ENCODE measurements at regions not wholly inside any gene's neighbourhood (a gene's known extent, or its start where the extent isn't known, plus 50 kb on each side); places are given as distances from the start of the nearest gene placed in this dataset.
"Not testable (repeated sequence)": the region's sequence is repeated elsewhere in the genome, so short reads cannot be mapped to it uniquely, and the experiment has no call there.

DNA sequence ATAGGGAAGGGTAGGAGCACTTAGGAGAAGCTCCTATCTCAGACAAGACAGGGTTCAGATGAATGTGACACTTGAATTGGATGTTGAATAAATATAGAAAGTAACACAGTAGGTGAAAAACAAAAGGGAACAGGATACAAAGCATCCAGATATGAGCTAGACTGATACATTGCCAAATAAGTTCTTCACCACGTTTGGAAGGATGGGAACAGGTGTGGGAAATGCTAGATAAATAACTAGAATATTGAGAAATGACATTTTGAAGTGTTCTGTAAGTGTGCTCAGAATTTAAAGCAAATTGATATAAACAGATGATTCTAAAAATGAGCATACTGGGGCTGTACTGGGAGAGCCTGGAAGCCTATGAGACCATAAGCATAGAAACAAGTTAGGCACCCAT is 340.1 kb upstream of the PRR16 start:
- no peak overlapping the region for H3K4me2 ChIP-seq (ENCODE audit: insufficient read depth, low read length)
- no peak overlapping the region; the same call in 1 of the 2 replicates for H2AFZ ChIP-seq (ENCODE audit: low read depth, low read length)
- H3K27ac ChIP-seq (ENCODE audit: low read length) = no peak overlapping the region
- TF ChIP-seq, protein P1, sequence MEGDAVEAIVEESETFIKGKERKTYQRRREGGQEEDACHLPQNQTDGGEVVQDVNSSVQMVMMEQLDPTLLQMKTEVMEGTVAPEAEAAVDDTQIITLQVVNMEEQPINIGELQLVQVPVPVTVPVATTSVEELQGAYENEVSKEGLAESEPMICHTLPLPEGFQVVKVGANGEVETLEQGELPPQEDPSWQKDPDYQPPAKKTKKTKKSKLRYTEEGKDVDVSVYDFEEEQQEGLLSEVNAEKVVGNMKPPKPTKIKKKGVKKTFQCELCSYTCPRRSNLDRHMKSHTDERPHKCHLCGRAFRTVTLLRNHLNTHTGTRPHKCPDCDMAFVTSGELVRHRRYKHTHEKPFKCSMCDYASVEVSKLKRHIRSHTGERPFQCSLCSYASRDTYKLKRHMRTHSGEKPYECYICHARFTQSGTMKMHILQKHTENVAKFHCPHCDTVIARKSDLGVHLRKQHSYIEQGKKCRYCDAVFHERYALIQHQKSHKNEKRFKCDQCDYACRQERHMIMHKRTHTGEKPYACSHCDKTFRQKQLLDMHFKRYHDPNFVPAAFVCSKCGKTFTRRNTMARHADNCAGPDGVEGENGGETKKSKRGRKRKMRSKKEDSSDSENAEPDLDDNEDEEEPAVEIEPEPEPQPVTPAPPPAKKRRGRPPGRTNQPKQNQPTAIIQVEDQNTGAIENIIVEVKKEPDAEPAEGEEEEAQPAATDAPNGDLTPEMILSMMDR (IDR thresholded peaks at IDR 0.05; ENCODE audit: borderline replicate concordance, extremely low read depth, low read length, poor library complexity, severe bottlenecking) = no peak
- no peak for TF ChIP-seq EZH2 (IDR thresholded peaks at IDR 0.05; ENCODE audit: borderline replicate concordance, low read depth, low read length, severe bottlenecking)
- no peaks in the 10 kb centered on the region for H4K20me1 ChIP-seq (ENCODE audit: insufficient read depth, low read length)
- ATAC-seq (ENCODE audit: insufficient read depth, low read depth) = no peak
- H3K4me1 ChIP-seq (ENCODE audit: insufficient read depth, low read length) = no peaks in the 10 kb centered on the region
- no peak overlapping the region for H3K9ac ChIP-seq (ENCODE audit: low read depth, low read length)
- H3K9me3 ChIP-seq (ENCODE audit: insufficient read depth, low read length, severe bottlenecking) = no peaks in the 10 kb centered on the region
- H3K36me3 ChIP-seq (ENCODE audit: insufficient read depth, low read length) = no peaks in the 10 kb centered on the region
- H3K79me2 ChIP-seq (ENCODE audit: insufficient read depth, low read length) = no peaks in the 10 kb centered on the region
- H3K27me3 ChIP-seq (ENCODE audit: insufficient read depth, low read length, poor library complexity) = no peaks in the 10 kb centered on the region
- no peak overlapping the region for H3K4me3 ChIP-seq (ENCODE audit: low read depth in 1 of 2, low read length in 2 of 2)
- no peak for DNase-seq

DNA sequence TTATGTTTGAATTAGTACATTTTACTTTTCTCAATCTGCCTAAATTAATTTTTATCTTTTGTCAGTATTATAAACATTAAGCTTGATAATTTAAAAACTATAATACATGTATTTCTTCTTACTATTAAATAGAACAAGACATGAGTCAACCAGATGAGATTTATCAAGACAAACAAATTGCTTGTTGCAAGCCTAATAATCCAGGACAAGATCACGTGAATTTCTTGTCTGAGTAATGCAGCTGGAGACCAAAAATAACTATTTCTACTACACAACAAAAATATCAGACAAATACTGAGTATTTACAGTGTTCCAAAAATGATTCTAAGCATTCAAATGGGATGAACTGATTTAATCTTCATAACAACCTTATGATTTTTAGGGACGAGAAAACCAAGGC is 339.1 kb upstream of the PRR16 start:
- H3K27ac ChIP-seq (ENCODE audit: low read length) = no peak overlapping the region
- no peak overlapping the region for H3K4me3 ChIP-seq (ENCODE audit: low read depth in 1 of 2, low read length in 2 of 2)
- no peak overlapping the region for H3K4me2 ChIP-seq (ENCODE audit: insufficient read depth, low read length)
- H3K36me3 ChIP-seq (ENCODE audit: insufficient read depth, low read length) = no peaks in the 10 kb centered on the region
- TF ChIP-seq EZH2 (IDR thresholded peaks at IDR 0.05; ENCODE audit: borderline replicate concordance, low read depth, low read length, severe bottlenecking) = no peak
- TF ChIP-seq, protein P1 (IDR thresholded peaks at IDR 0.05; ENCODE audit: borderline replicate concordance, extremely low read depth, low read length, poor library complexity, severe bottlenecking) = no peak
- no peaks in the 10 kb centered on the region for H3K27me3 ChIP-seq (ENCODE audit: insufficient read depth, low read length, poor library complexity)
- H3K4me1 ChIP-seq (ENCODE audit: insufficient read depth, low read length) = no peaks in the 10 kb centered on the region
- DNase-seq (no peak), ATAC-seq (ENCODE audit: insufficient read depth, low read depth) (no peak)
- H4K20me1 ChIP-seq (ENCODE audit: insufficient read depth, low read length) = no peaks in the 10 kb centered on the region
- no peaks in the 10 kb centered on the region for H3K9me3 ChIP-seq (ENCODE audit: insufficient read depth, low read length, severe bottlenecking)
- H2AFZ ChIP-seq (ENCODE audit: low read depth, low read length) = no peak overlapping the region
- H3K9ac ChIP-seq (ENCODE audit: low read depth, low read length) = no peak overlapping the region
- no peaks in the 10 kb centered on the region for H3K79me2 ChIP-seq (ENCODE audit: insufficient read depth, low read length)

DNA sequence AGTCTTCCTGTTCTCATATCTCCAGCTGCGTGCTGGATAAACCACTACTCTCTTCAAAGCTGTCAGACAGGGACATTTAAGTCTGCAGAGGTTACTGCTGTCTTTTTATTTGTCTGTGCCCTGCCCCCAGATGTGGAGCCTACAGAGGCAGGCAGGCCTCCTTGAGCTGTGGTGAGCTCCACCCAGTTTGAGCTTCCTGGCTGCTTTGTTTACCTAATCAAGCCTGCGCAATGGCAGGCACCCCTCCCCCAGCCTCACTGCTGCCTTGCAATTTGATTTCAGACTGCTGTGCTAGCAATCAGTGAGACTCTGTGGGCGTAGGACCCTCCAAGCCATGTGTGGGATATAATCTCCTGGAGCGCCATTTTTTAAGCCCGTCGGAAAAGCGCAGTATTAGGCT is 331.8 kb upstream of the PRR16 start:
- not testable (repeated sequence) for H4K20me1 ChIP-seq (ENCODE audit: insufficient read depth, low read length); H3K36me3 ChIP-seq (ENCODE audit: insufficient read depth, low read length); H3K4me2 ChIP-seq (ENCODE audit: insufficient read depth, low read length); ATAC-seq (ENCODE audit: insufficient read depth, low read depth); H3K79me2 ChIP-seq (ENCODE audit: insufficient read depth, low read length); H3K27me3 ChIP-seq (ENCODE audit: insufficient read depth, low read length, poor library complexity); H3K9me3 ChIP-seq (ENCODE audit: insufficient read depth, low read length, severe bottlenecking); H3K9ac ChIP-seq (ENCODE audit: low read depth, low read length)
- Histone ChIP-seq H2AFZ (ENCODE audit: low read depth, low read length) (0 out of 2 replicates have a peak overlapping the region, but pooled peaks have one; percentile 36), H3K27ac (ENCODE audit: low read length) (peak overlapping the region; percentile 25; the same call in 1 of the 2 replicates), H3K4me3 (ENCODE audit: low read depth in 1 of 2, low read length in 2 of 2) (0 out of 4 replicates have a peak overlapping the region, but pooled peaks of 1 of the 2 experiments have one; percentile 14), H3K4me1 (ENCODE audit: insufficient read depth, low read length) (peaks cover 11% of the 10 kb centered on the region)
- DNase-seq = peak; percentile 57

DNA sequence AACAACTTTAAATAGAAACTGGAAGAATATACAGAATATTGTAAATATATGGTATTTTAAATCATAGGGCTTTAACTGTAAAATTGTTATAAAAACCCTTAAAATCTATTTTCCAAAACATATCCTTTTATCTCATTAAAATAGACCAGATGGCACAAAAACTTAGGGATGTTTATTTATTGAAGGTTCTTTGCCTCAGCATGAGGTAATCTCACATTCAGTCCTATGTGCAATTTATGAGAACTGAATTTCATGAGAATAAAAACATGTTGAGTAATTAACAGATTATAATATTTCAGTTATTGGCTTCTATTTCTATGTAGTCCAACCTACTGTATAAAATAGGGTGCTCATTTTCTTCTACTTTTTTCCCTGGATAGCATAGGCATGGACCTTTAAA is 329.2 kb upstream of the PRR16 start:
- Histone ChIP-seq H3K9ac (ENCODE audit: low read depth, low read length) (no peak overlapping the region), H2AFZ (ENCODE audit: low read depth, low read length) (no peak overlapping the region), H3K4me3 (ENCODE audit: low read depth in 1 of 2, low read length in 2 of 2) (no peak overlapping the region), H4K20me1 (ENCODE audit: insufficient read depth, low read length) (no peaks in the 10 kb centered on the region), H3K79me2 (ENCODE audit: insufficient read depth, low read length) (no peaks in the 10 kb centered on the region), H3K9me3 (ENCODE audit: insufficient read depth, low read length, severe bottlenecking) (peaks cover 3% of the 10 kb centered on the region), H3K27me3 (ENCODE audit: insufficient read depth, low read length, poor library complexity) (no peaks in the 10 kb centered on the region), H3K27ac (ENCODE audit: low read length) (no peak overlapping the region), H3K4me1 (ENCODE audit: insufficient read depth, low read length) (peaks cover 11% of the 10 kb centered on the region), H3K36me3 (ENCODE audit: insufficient read depth, low read length) (no peaks in the 10 kb centered on the region), H3K4me2 (ENCODE audit: insufficient read depth, low read length) (no peak overlapping the region)
- ATAC-seq (ENCODE audit: insufficient read depth, low read depth) (no peak), DNase-seq (no peak)
- no peak for TF ChIP-seq EZH2 (IDR thresholded peaks at IDR 0.05; ENCODE audit: borderline replicate concordance, low read depth, low read length, severe bottlenecking)
- TF ChIP-seq, protein P1 (IDR thresholded peaks at IDR 0.05; ENCODE audit: borderline replicate concordance, extremely low read depth, low read length, poor library complexity, severe bottlenecking) = no peak
